Limb (tissue), 2 donors: ENCODE measurements at regions not wholly inside any gene's neighbourhood (a gene's known extent, or its start where the extent isn't known, plus 50 kb on each side); places are given as distances from the start of the nearest gene placed in this dataset.
"Not testable (repeated sequence)": the region's sequence is repeated elsewhere in the genome, so short reads cannot be mapped to it uniquely, and the experiment has no call there.

Source experiments
- DNase-seq, 2 donors: peaks; one replicate each; pipeline ENCODE4 v3.0.0-alpha.2; 2016; ENCODE audit errors: extremely low spot score in 2 of 2

GRCh38 chr11:106482917-106483785, 405.7 kb downstream of the AASDHPPT start:
- DNase-seq, result peak; percentile 40 to 61

- no peak for DNase-seq
These were observed 414.3 kb downstream of the AASDHPPT start for GRCh38 chr11:106491751-106492150.

- no peak for DNase-seq
These were observed 416.3 kb downstream of the AASDHPPT start for GRCh38 chr11:106493751-106494150.

GRCh38 chr11:106495046-106495445, 417.6 kb downstream of the AASDHPPT start:
- DNase-seq, result no peak

DNA sequence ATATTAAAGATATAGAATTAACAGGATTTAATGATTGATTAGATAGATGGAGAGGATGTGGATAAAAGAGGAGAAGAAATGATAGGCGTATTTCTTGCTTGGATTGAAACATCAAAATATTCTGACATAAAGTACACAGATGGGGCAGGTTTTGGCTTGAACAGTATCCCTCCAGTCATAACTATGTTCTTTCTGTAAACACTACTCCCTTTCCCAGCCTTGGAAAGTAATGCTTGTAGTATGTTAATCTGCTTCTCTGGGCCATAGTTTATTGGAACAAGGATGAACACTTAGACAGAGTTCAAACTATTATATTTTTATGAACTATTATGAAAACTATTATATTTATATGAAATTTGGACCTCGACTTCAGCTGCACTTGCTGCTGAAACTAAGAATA, 419.2 kb downstream of the AASDHPPT start:
- no peak for DNase-seq

DNA sequence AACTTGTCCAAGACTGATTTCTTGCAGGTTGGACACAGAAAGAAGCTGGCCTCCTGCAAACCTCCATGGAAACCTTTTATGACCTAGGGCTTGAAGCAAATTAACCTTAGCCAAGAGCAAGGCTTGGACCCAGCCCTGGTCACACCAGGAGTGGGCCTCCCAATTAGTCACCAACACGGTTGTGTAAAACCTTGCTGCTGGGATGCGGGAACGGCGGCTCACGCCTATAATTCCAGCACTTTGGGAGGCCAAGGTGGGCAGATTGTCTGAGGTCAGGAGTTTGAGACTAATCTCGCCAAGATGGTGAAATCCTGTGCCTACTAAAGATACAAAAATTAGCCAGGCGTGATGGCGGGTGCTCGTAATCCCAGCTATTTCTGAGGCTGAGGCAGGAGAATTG, 419.9 kb downstream of the AASDHPPT start:
- no peak for DNase-seq

GRCh38 chr11:106497822-106498221, 420.4 kb downstream of the AASDHPPT start:
- DNase-seq, result no peak

GRCh38 chr11:106503901-106504300, 426.4 kb downstream of the AASDHPPT start:
- DNase-seq, result no peak

GRCh38 chr11:106507645-106508306, 430.3 kb downstream of the AASDHPPT start:
- DNase-seq, result no peak

DNA sequence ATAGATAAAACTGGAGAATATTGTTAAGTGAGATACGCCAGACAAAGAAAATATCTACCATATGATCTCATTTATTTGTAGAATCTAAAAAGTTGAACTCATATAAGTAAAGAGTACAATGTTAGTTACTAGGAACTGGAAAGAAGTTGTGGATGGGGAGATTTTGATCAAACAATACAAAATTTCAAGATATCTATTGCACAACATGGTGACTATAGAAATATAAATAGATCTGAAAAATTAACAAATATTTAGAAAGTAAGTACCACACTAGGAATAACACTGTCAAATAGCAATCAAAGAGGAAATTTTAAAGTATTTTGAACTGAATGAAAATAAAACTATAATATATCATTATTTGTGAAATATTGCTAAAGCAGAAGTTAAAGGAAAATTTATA, 437.2 kb downstream of the AASDHPPT start:
- DNase-seq, result no peak

GRCh38 chr11:106517426-106517825, 440.0 kb downstream of the AASDHPPT start:
- no peak for DNase-seq

- DNase-seq, result no peak
These were observed 442.9 kb downstream of the AASDHPPT start for GRCh38 chr11:106520146-106520912.

DNA sequence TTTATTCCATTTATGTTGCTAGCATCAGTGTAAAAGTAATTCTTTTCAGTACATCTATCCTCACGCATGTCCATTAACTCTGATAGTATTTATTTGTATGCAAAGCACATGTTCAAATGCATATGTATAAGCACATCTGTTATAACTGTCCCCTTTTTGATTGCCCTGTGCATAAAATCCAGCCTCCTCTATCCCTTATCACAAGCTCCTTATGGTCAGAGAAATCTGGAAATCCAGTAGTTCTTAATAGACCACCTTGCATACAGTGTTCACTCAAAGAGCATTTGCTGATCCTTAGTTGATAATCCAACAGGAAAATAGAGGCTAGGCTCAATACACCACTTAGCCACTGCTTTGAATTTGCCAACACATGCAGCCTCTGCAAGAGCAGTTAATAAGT, 443.5 kb downstream of the AASDHPPT start:
- no peak for DNase-seq

GRCh38 chr11:106523171-106523570, 445.7 kb downstream of the AASDHPPT start:
- no peak for DNase-seq

DNA sequence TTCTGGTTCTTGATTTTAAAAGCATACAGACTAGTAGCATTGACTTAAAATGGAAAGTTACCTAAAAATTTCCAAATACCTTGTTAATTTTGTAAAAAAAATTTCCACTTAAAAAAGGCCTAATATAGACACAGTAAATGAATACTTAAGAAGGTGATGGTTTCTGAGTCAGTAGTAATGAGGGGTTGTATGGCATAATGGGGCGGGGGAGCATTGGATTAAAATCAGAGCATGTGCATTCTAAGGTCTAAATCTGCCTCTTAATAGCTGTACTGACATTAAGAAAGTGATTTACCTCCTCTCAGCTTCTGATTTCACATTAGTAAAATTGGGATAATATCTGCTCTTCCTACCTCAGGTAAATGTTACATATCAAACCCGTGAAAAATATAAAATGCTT, 446.5 kb downstream of the AASDHPPT start:
- DNase-seq, result no peak

DNA sequence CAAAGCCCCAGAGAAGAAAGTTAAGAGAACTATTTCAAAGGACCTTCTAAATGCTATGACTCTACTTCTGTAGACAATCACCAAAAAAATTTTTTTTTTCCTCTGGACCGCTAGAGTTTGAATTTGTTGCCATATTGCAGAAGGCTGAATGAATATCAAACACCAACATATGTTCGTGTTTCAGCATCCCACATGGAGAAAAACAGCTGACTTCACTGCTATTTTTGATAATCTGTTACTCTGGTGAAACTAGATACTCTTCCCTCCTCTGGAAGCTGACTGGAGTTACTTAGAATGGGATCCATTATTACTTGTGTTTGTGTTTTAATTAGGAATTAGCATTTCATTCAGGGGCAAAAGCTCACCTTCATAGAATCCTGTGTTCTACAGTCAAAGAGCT, 447.0 kb downstream of the AASDHPPT start:
- DNase-seq, result no peak

DNA sequence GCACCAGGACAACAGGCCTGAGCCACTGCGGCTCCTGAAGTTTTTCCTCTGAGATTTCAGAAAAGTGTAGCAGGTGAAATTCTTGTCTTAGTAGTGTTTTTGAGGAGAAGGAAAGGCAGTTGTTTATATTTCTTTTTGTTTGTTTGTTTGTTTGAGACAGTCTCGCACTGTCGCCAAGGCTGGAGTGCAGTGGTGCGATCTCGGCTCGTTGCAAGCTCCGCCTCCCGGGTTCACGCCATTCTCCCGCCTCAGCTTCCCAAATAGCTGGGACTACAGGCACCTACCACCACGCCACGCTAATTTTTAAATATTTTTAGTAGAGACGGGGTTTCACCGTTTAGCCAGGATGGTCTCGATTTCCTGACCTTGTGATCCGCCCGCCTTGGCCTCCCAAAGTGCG, 454.2 kb downstream of the AASDHPPT start:
- not testable (repeated sequence) for DNase-seq

DNA sequence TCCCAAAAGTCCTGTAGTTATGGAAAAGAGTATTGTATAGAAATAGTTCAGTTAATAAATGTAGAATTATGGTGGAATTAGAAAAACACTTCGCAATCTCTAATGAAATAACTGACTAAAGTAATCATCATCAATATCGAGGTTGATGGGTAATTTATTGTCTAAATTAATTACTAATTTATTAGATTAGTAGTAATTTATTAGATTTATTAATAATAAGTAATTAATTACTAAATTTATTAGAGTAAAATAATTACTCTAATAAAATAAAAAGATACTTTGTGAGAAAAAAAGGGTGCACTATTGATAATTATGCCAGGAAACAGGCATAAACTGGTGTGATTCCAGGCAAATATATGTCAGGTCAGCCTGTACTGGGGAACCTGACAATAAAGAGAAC, 455.6 kb downstream of the AASDHPPT start:
- DNase-seq, result no peak

DNA sequence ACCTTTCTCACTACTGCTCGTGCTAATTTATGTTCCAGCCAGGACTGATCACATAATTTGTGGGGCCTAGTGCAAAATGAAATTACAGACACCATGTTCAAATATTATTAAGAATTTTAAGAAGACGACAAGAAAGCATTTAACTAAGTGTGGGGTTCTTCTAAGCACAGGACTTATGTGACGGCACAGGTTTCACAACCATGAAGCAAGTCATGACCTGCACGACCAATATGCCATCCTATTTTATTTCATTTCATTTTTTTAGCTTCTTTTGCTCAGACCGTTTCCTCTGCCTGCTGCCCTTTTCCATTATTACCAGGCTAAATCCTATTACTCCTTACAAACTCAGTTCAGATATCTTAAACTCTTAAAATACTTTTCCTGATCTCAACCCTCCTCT, 462.5 kb downstream of the AASDHPPT start:
- no peak for DNase-seq

GRCh38 chr11:106548406-106548805, 469.9 kb downstream of the GUCY1A2 start:
- DNase-seq, result no peak

GRCh38 chr11:106551744-106552673, 466.3 kb downstream of the GUCY1A2 start:
- no peak for DNase-seq
